ENCODE measurements at regions not wholly inside any gene's neighbourhood (a gene's known extent, or its start where the extent isn't known, plus 50 kb on each side); places are given as distances from the start of the nearest gene placed in this dataset.

- H3K9me1 ChIP-seq (ENCODE audit: insufficient read depth, low read length) = no peaks in the 10 kb centered on the region
- no peak for TF ChIP-seq NFE2L2 (IDR thresholded peaks at IDR 0.05; ENCODE audit: low read depth, low read length)
- no peak for TF ChIP-seq POLR2A (IDR thresholded peaks at IDR 0.05; ENCODE audit: low read depth, low read length)
- TF ChIP-seq CEBPB (IDR thresholded peaks at IDR 0.05; ENCODE audit: low read depth, low read length) = no peak
- no peak for TF ChIP-seq CTCF (conservative IDR thresholded peaks at IDR 0.05; ENCODE audit: low read depth, low read length)
- no peak for TF ChIP-seq MAFK (IDR thresholded peaks at IDR 0.05; ENCODE audit: low read depth, low read length)
- TF ChIP-seq RCOR1 (IDR thresholded peaks at IDR 0.05; ENCODE audit: insufficient replicate concordance, low read length) = no peak
- TF ChIP-seq FOS (IDR thresholded peaks at IDR 0.05; ENCODE audit: low read depth, low read length) = no peak
- TF ChIP-seq MAZ (IDR thresholded peaks at IDR 0.05; ENCODE audit: borderline replicate concordance, low read depth, low read length) = no peak
- TF ChIP-seq SMC3 (IDR thresholded peaks at IDR 0.05; ENCODE audit: low read depth, low read length) = no peak
- TF ChIP-seq, protein P1, sequence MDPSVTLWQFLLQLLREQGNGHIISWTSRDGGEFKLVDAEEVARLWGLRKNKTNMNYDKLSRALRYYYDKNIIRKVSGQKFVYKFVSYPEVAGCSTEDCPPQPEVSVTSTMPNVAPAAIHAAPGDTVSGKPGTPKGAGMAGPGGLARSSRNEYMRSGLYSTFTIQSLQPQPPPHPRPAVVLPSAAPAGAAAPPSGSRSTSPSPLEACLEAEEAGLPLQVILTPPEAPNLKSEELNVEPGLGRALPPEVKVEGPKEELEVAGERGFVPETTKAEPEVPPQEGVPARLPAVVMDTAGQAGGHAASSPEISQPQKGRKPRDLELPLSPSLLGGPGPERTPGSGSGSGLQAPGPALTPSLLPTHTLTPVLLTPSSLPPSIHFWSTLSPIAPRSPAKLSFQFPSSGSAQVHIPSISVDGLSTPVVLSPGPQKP (IDR thresholded peaks at IDR 0.05; ENCODE audit: borderline replicate concordance, low read depth, low read length) = no peak
- no peak for TF ChIP-seq BHLHE40 (IDR thresholded peaks at IDR 0.05; ENCODE audit: low read depth, low read length)
- TF ChIP-seq RFX5 (IDR thresholded peaks at IDR 0.05; ENCODE audit: low read depth, low read length) = no peak
- no peak for TF ChIP-seq RAD21 (IDR thresholded peaks at IDR 0.05; ENCODE audit: low read length)
- TF ChIP-seq MXI1 (IDR thresholded peaks at IDR 0.05; ENCODE audit: borderline replicate concordance, low read depth, low read length) = no peak
- TF ChIP-seq, protein P2, sequence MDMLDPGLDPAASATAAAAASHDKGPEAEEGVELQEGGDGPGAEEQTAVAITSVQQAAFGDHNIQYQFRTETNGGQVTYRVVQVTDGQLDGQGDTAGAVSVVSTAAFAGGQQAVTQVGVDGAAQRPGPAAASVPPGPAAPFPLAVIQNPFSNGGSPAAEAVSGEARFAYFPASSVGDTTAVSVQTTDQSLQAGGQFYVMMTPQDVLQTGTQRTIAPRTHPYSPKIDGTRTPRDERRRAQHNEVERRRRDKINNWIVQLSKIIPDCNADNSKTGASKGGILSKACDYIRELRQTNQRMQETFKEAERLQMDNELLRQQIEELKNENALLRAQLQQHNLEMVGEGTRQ (IDR thresholded peaks at IDR 0.05; ENCODE audit: low read depth, low read length) = no peak
- TF ChIP-seq CHD1 (IDR thresholded peaks at IDR 0.05; ENCODE audit: low read depth, low read length) = no peak
- DNase-seq (no peak), ATAC-seq (ENCODE audit: low read depth) (no peak)
- no peak overlapping the region for H3K4me3 ChIP-seq (ENCODE audit: insufficient read depth, low read depth, low read length)
- H4K91ac ChIP-seq (ENCODE audit: insufficient read depth, low read depth, low read length) = no peak overlapping the region
- POLR2A ChIA-PET (ENCODE audit: unreplicated experiment) = no interaction called here
- no peak overlapping the region for H2AFZ ChIP-seq (replicated peaks; ENCODE audit: low read length, poor library complexity)
- no peaks in the 10 kb centered on the region; the same call in 1 of the 2 replicates for H3K27me3 ChIP-seq (ENCODE audit: control insufficient read depth, insufficient read depth, low read length)
- H3K14ac ChIP-seq (replicated peaks; ENCODE audit: low read depth, low read length) = no peak overlapping the region
- H2AK9ac ChIP-seq (replicated peaks; ENCODE audit: low read depth, low read length, poor library complexity) = no peak overlapping the region
- no peaks in the 10 kb centered on the region for H3K4me1 ChIP-seq (ENCODE audit: control insufficient read depth, insufficient read depth, low read length)
- H3K36me3 ChIP-seq (ENCODE audit: control insufficient read depth, insufficient read depth, low read length) = no peaks in the 10 kb centered on the region
- H2BK20ac ChIP-seq (ENCODE audit: low read depth, low read length) = no peak overlapping the region
- WGBS, 2 experiments (ENCODE audit: extremely low coverage in 2 of 2, insufficient read length in 1 of 2) = no CpG with 5 or more reads among the region's 2 CpGs
- no peak overlapping the region for H3K56ac ChIP-seq (ENCODE audit: extremely low read depth, insufficient read depth, low read length)
- no peak overlapping the region for H3K23ac ChIP-seq (ENCODE audit: low read depth, low read length)
- no peak overlapping the region for H4K8ac ChIP-seq (ENCODE audit: low read depth in 2 of 2, low read length in 2 of 2)
- intact Hi-C loops (cut with micrococcal nuclease) = no loop called here
- H2BK120ac ChIP-seq (ENCODE audit: low read depth, low read length) = no peak overlapping the region
- H4K20me1 ChIP-seq (ENCODE audit: insufficient read depth, low read length) = no peaks in the 10 kb centered on the region
- H3K4me2 ChIP-seq (ENCODE audit: low read depth, low read length) = no peak overlapping the region
- in situ Hi-C loops (cut with MboI; ENCODE audit: low sequenced_read_pairs) = no loop called here
- H2AK5ac ChIP-seq (ENCODE audit: low read depth, low read length) = no peak overlapping the region
- no peaks in the 10 kb centered on the region for H3K79me1 ChIP-seq (ENCODE audit: low read depth in 1 of 2, low read length in 2 of 2)
- CTCF ChIA-PET = no interaction called here
- H3K9ac ChIP-seq (ENCODE audit: low read depth, low read length) = no peak overlapping the region
- no peak overlapping the region for H3K27ac ChIP-seq (ENCODE audit: insufficient read depth, low read length)
- H4K5ac ChIP-seq (ENCODE audit: low read depth, low read length) = no peak overlapping the region
- no peak overlapping the region for H2BK5ac ChIP-seq (ENCODE audit: low read depth, low read length, poor library complexity, severe bottlenecking)
- H3K18ac ChIP-seq (ENCODE audit: low read depth, low read length) = no peak overlapping the region
- dilution Hi-C loops (cut with HindIII; ENCODE audit: low sequenced_read_pairs, unreplicated experiment) = no loop called here
- no peak overlapping the region for H3K4ac ChIP-seq (ENCODE audit: low read depth, low read length)
- BruUV-seq (replicated peaks) = no TSS peak
- H3K9me3 ChIP-seq (ENCODE audit: control insufficient read depth, insufficient read depth, low read length) = no peaks in the 10 kb centered on the region; the same call in 1 of the 2 replicates
- H2BK15ac ChIP-seq (ENCODE audit: low read depth, low read length) = no peak overlapping the region
Observed at GRCh38 chr19:31709476-31709875, 360.2 kb upstream of the TSHZ3 start.

All from IMR-90 (cell line).